ENCODE measurements at regions not wholly inside any gene's neighbourhood (a gene's known extent, or its start where the extent isn't known, plus 50 kb on each side); places are given as distances from the start of the nearest gene placed in this dataset.

DNA sequence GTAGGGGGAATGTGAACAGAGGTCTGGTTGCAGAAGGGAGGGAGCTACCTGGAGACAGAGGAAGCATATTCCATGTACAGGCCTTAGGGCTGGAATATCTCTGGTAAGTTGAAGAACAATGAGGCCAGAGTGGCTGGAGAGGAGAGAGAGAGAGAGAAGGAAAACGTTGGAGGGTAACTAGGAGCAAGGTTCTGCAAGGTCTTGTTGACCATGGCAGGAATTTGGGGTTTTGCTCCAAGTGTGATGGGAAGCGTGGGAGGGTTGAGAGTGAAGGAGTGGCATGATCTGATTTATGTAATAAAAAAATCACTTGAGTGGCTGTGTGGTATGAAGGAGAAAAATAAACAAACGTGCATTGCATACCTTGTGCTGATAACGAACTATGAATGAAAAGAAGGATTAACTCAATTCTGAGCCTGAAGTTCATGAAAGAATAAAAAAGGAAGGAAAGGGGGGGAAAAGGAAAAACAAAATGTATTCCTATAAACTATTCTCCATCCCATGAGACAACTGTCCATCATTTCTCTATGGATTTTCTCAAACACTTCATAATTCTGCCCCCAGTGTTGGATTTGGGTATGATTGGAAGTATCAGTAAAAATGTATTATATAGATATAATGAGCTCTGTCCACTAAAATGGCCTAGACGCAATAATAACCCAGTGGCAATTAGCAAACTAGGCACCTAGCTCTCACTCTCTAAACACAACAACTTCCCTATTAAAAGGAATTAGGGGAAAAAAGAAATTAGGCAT is 59.7 kb upstream of the PMAIP1 start:
- ATAC-seq (peak in 1 of 2 experiments; percentile 53; a peak in 2 of 6 replicates), FAIRE-seq (no peak), DNase-seq (ENCODE audit: low read depth in 1 of 2, low spot score in 1 of 2) (peak in 1 of 2 experiments; percentile 17)
- no peak overlapping the region for H3K4me3 ChIP-seq
- ChIA-PET POLR2A (interaction anchor here (1.0 to 1.1 kb wide), 2 partner anchors 59 to 60 kb away, joined by 3 to 4 read pairs; partner anchors contain the start of gene PMAIP1), CTCF (interaction anchor here (0.6 to 1.5 kb wide), 6 partner anchors 11 to 438 kb away, joined by 3 to 4 read pairs (median 4); no protein-coding TSS in a partner anchor)
- no peaks in the 10 kb centered on the region; the same call in 2 of the 3 replicates for H3K4me1 ChIP-seq
- H3K4me2 ChIP-seq: no peak overlapping the region
- WGBS (ENCODE audit: missing lambda C conversion rate): 72% methylated on average over 5 of the region's 5 CpGs
- no peaks in the 10 kb centered on the region for H3K9me3 ChIP-seq
- H3K27ac ChIP-seq: no peak overlapping the region
- TF ChIP-seq, protein P1, sequence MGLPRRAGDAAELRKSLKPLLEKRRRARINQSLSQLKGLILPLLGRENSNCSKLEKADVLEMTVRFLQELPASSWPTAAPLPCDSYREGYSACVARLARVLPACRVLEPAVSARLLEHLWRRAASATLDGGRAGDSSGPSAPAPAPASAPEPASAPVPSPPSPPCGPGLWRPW (IDR thresholded peaks at IDR 0.05): no peak
- TF ChIP-seq ZSCAN20 (CRISPR knock-in tag; IDR thresholded peaks at IDR 0.05): no peak
- TF ChIP-seq CHD2 (IDR thresholded peaks at IDR 0.05; ENCODE audit: low read length, partially characterized antibody): no peak

DNA sequence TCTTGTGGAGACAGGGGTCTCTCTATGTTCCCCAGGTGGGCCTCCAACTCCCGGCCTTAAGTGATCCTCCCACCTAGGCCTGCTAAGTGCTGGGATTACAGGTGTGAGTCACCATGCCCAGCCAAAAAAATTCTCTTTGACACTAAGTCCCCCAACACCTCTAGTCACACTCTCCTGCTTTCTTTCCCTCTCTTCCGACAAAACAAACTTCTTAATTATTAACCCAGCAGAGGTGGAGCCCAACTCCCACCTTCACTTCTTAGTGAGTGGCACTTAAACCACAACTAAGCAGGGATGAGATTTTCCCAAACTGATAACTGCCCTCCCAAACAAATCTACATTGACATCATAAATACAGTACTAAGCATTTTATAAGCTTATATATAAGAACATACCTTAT is 60.5 kb upstream of the PMAIP1 start:
- Histone ChIP-seq H3K4me3 (no peak overlapping the region), H3K27ac (no peak overlapping the region), H3K9me3 (no peaks in the 10 kb centered on the region), H3K4me2 (no peak overlapping the region), H3K4me1 (no peaks in the 10 kb centered on the region; the same call in 2 of the 3 replicates)
- 55% methylated on average over 2 of the region's 2 CpGs for WGBS (ENCODE audit: missing lambda C conversion rate)
- CTCF ChIA-PET: interaction anchor here (0.6 to 1.9 kb wide), 7 partner anchors 16 to 1047 kb away, joined by 3 to 8 read pairs (median 3); no protein-coding TSS in a partner anchor
- FAIRE-seq (no peak), ATAC-seq (no peak), DNase-seq (ENCODE audit: low read depth in 1 of 2, low spot score in 1 of 2) (no peak)
- POLR2A ChIA-PET: no interaction called here
- TF ChIP-seq TFCP2L1 (CRISPR knock-in tag; IDR thresholded peaks at IDR 0.05) (no peak), CHD2 (IDR thresholded peaks at IDR 0.05; ENCODE audit: low read length, partially characterized antibody) (no peak), HOXB5 (CRISPR knock-in tag; IDR thresholded peaks at IDR 0.05) (no peak)

DNA sequence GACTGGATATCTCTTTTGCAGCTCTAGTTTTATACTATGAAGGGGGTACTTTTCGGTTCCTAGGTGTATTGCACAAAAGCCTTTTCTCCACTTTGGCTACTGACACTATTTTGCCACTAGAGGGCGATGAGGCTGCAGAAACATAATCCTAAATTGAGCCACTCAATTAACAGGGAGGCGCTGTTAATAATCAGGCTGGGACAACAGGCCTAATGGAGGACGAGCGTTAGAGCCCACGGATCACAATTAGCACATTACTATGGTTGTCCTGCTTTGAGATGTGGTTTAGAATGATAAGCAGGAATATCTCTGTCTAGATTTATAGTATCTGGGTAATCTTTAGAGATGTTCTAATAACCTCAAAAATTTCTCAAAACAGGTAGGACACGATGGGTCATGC is 62.2 kb upstream of the PMAIP1 start:
- FAIRE-seq: no peak
- peak; percentile 56 to 60 for DNase-seq (ENCODE audit: low read depth in 1 of 2, low spot score in 1 of 2)
- Histone ChIP-seq H3K4me1 (no peaks in the 10 kb centered on the region), H3K27ac (0 out of 6 replicates have a peak overlapping the region, but pooled peaks of 1 of the 2 experiments have one; percentile 28), H3K4me2 (peak overlapping the region; percentile 47), H3K9me3 (no peaks in the 10 kb centered on the region), H3K4me3 (no peak overlapping the region)
- POLR2A ChIA-PET: interaction anchor here (3.0 kb wide), 1 partner anchor 62 kb away, joined by 12 read pairs; the partner anchor contains the start of gene PMAIP1
- WGBS (ENCODE audit: missing lambda C conversion rate): 11% methylated on average over 7 of the region's 7 CpGs
- ATAC-seq: peak; percentile 68 to 81
- TF ChIP-seq GATA3 (IDR thresholded peaks at IDR 0.05; ENCODE audit: borderline replicate concordance): no peak
- peak; percentile 79 to 80 for TF ChIP-seq RAD21 (conservative IDR thresholded peaks at IDR 0.05 in 1 of 2, IDR thresholded peaks at IDR 0.05 in 1 of 2)
- TF ChIP-seq, protein P2, sequence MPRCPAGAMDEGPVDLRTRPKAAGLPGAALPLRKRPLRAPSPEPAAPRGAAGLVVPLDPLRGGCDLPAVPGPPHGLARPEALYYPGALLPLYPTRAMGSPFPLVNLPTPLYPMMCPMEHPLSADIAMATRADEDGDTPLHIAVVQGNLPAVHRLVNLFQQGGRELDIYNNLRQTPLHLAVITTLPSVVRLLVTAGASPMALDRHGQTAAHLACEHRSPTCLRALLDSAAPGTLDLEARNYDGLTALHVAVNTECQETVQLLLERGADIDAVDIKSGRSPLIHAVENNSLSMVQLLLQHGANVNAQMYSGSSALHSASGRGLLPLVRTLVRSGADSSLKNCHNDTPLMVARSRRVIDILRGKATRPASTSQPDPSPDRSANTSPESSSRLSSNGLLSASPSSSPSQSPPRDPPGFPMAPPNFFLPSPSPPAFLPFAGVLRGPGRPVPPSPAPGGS (IDR thresholded peaks at IDR 0.05): no peak
- TF ChIP-seq CEBPB (IDR thresholded peaks at IDR 0.05): peak; percentile 33 to 69; a peak in 3 of 4 replicates
- peak; percentile 76 for TF ChIP-seq SMC3 (IDR thresholded peaks at IDR 0.05)
- TF ChIP-seq, protein P3, sequence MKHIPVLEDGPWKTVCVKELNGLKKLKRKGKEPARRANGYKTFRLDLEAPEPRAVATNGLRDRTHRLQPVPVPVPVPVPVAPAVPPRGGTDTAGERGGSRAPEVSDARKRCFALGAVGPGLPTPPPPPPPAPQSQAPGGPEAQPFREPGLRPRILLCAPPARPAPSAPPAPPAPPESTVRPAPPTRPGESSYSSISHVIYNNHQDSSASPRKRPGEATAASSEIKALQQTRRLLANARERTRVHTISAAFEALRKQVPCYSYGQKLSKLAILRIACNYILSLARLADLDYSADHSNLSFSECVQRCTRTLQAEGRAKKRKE (CRISPR knock-in tag; IDR thresholded peaks at IDR 0.05; ENCODE audit: low read depth): no peak
- TF ChIP-seq, protein P4, sequence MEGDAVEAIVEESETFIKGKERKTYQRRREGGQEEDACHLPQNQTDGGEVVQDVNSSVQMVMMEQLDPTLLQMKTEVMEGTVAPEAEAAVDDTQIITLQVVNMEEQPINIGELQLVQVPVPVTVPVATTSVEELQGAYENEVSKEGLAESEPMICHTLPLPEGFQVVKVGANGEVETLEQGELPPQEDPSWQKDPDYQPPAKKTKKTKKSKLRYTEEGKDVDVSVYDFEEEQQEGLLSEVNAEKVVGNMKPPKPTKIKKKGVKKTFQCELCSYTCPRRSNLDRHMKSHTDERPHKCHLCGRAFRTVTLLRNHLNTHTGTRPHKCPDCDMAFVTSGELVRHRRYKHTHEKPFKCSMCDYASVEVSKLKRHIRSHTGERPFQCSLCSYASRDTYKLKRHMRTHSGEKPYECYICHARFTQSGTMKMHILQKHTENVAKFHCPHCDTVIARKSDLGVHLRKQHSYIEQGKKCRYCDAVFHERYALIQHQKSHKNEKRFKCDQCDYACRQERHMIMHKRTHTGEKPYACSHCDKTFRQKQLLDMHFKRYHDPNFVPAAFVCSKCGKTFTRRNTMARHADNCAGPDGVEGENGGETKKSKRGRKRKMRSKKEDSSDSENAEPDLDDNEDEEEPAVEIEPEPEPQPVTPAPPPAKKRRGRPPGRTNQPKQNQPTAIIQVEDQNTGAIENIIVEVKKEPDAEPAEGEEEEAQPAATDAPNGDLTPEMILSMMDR (IDR thresholded peaks at IDR 0.05): peak; percentile 79
- TF ChIP-seq SREBF2 (IDR thresholded peaks at IDR 0.05): no peak
- TF ChIP-seq JUN (IDR thresholded peaks at IDR 0.05): no peak
- CTCF ChIA-PET: interaction anchor here (0.5 to 3.0 kb wide), 28 partner anchors 9 to 728 kb away, joined by 3 to 19 read pairs (median 3); partner anchors contain the start of gene PMAIP1
